DOHH2 (cell line): ENCODE measurements at regions not wholly inside any gene's neighbourhood (a gene's known extent, or its start where the extent isn't known, plus 50 kb on each side); places are given as distances from the start of the nearest gene placed in this dataset.

Source experiments
- EZH2phosphoT487 ChIP-seq: fragments of 200-600 bp; sonication (generic); IDR thresholded peaks from 2 replicates; pipeline ENCODE4 v1.6.1; 2017; ENCODE audit warnings: borderline replicate concordance, mild to moderate bottlenecking, antibody characterized with exemption, low read length, moderate library complexity, mixed read lengths
- TF ChIP-seq, protein P1 (sequence below): fragments of 200-600 bp; sonication (generic); IDR thresholded peaks from one replicate; pipeline ENCODE4 v1.5.1; 2014; ENCODE audit warnings: antibody characterized with exemption, mild to moderate bottlenecking, low read depth, low read length; ENCODE audit not compliant: poor library complexity, severe bottlenecking

DNA sequence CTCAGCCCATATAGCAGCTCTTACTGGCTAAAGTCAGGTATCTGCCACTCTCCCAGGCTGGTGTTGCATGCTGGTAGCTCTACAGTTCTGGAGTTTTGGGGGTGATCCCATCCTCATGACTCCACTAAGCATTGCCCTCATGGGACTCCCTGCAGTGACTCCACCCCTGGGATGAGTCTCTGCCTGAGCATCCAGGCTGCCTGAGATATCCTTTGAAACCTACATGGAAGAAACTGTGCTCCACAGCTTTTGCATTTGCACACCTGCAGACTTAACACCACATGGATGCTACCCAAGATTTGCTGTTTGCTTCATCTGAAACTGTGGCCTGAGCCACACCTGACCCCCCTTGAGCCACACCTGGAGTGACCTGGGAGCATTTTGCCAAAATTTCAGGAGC, 226.4 kb downstream of the C1orf94 start:
- TF ChIP-seq, protein P1, sequence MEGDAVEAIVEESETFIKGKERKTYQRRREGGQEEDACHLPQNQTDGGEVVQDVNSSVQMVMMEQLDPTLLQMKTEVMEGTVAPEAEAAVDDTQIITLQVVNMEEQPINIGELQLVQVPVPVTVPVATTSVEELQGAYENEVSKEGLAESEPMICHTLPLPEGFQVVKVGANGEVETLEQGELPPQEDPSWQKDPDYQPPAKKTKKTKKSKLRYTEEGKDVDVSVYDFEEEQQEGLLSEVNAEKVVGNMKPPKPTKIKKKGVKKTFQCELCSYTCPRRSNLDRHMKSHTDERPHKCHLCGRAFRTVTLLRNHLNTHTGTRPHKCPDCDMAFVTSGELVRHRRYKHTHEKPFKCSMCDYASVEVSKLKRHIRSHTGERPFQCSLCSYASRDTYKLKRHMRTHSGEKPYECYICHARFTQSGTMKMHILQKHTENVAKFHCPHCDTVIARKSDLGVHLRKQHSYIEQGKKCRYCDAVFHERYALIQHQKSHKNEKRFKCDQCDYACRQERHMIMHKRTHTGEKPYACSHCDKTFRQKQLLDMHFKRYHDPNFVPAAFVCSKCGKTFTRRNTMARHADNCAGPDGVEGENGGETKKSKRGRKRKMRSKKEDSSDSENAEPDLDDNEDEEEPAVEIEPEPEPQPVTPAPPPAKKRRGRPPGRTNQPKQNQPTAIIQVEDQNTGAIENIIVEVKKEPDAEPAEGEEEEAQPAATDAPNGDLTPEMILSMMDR: no peak
- TF ChIP-seq EZH2phosphoT487: no peak
